MCF 10A (cell line): ENCODE measurements at regions not wholly inside any gene's neighbourhood (a gene's known extent, or its start where the extent isn't known, plus 50 kb on each side); places are given as distances from the start of the nearest gene placed in this dataset.
"Not testable (repeated sequence)": the region's sequence is repeated elsewhere in the genome, so short reads cannot be mapped to it uniquely, and the experiment has no call there.

Source experiments
- BruUV-seq: library from RNA; stranded (reverse); fragments of 400-500 nt; replicated peaks from 2 replicates; lab custom pipeline; 2021; lab: Mats Ljungman, UMichigan
- CTCF ChIA-PET: fragments of 300-600 bp; sonication (Branson Sonifier 250); formaldehyde crosslinking; extraction: SDS; loops from one replicate; lab custom pipeline; 2021; ENCODE audit warnings: antibody characterized with exemption, inconsistent platforms; lab: Yijun Ruan, JAX
- POLR2A ChIA-PET: fragments of 300-600, 350-650 bp; sonication (Branson Sonifier 250); formaldehyde crosslinking; extraction: SDS; loops from one replicate; lab custom pipeline; 2020; ENCODE audit warnings: antibody characterized with exemption, inconsistent platforms; lab: Yijun Ruan, JAX
- DNase-seq: peaks from one replicate; pipeline ENCODE4 v3.0.0-alpha.2; 2018; ENCODE audit not compliant: unreplicated experiment
- H3K27ac Mint-ChIP-seq: one replicate; pipeline ENCODE4 v1.8.0; 2022; ENCODE audit warnings: mild to moderate bottlenecking, low read depth, mixed read lengths; ENCODE audit not compliant: unreplicated experiment
- H3K27me3 Mint-ChIP-seq: one replicate; pipeline ENCODE4 v1.8.0; 2022; ENCODE audit warnings: mixed read lengths; ENCODE audit not compliant: insufficient read depth, unreplicated experiment
- H3K36me3 Mint-ChIP-seq: one replicate; pipeline ENCODE4 v1.8.0; 2022; ENCODE audit warnings: mild to moderate bottlenecking, moderate library complexity, mixed read lengths; ENCODE audit not compliant: insufficient read depth, unreplicated experiment
- H3K4me1 Mint-ChIP-seq: one replicate; pipeline ENCODE4 v1.8.0; 2022; ENCODE audit warnings: mixed read lengths; ENCODE audit not compliant: insufficient read depth, unreplicated experiment
- H3K4me3 Mint-ChIP-seq: one replicate; pipeline ENCODE4 v1.8.0; 2022; ENCODE audit warnings: mild to moderate bottlenecking, moderate library complexity, mixed read lengths; ENCODE audit not compliant: unreplicated experiment
- H3K9me3 Mint-ChIP-seq: one replicate; pipeline ENCODE4 v1.8.0; 2022; ENCODE audit warnings: mixed read lengths; ENCODE audit not compliant: unreplicated experiment
- CTCF ChIP-seq: fragments of 200-600 bp; IDR thresholded peaks from one replicate; pipeline ENCODE4 v1.8.0; 2022; ENCODE audit warnings: antibody characterized with exemption, mild to moderate bottlenecking; ENCODE audit not compliant: unreplicated experiment
- intact Hi-C: fragments of 100-400 bp; cut with micrococcal nuclease; formaldehyde crosslinking; loops from 2 replicates; pipeline ENCODE4 v1.14.1; 2022

- ChIA-PET CTCF (no interaction called here), POLR2A (no interaction called here)
- Mint-ChIP-seq H3K4me1 (no peaks in the 10 kb centered on the region), H3K36me3 (no peaks in the 10 kb centered on the region), H3K4me3 (no peak overlapping the region), H3K27ac (no peak overlapping the region), H3K9me3 (no peaks in the 10 kb centered on the region), H3K27me3 (no peaks in the 10 kb centered on the region)
- no peak for TF ChIP-seq CTCF
- intact Hi-C loops = no loop called here
- no TSS peak for BruUV-seq
- peak; percentile 38 for DNase-seq
Measured at GRCh38 chr21:23936224-23936623, 1671.1 kb downstream of the MRPL39 start.

GRCh38 chr21:23930565-23930964, 1676.7 kb downstream of the MRPL39 start:
- no peak overlapping the region for H3K27ac Mint-ChIP-seq
- POLR2A ChIA-PET = no interaction called here
- CTCF ChIA-PET = interaction anchor here (0.7 to 1.5 kb wide), 2 partner anchors 38 to 290 kb away, joined by 3 read pairs; no protein-coding TSS in a partner anchor
- intact Hi-C loops = no loop called here
- no peaks in the 10 kb centered on the region for H3K27me3 Mint-ChIP-seq
- no TSS peak for BruUV-seq
- H3K4me3 Mint-ChIP-seq = no peak overlapping the region
- H3K4me1 Mint-ChIP-seq = no peaks in the 10 kb centered on the region
- no peaks in the 10 kb centered on the region for H3K9me3 Mint-ChIP-seq
- TF ChIP-seq CTCF = no peak
- H3K36me3 Mint-ChIP-seq = no peaks in the 10 kb centered on the region
- DNase-seq = no peak

- H3K4me1 Mint-ChIP-seq, BruUV-seq, CTCF ChIA-PET, intact Hi-C loops, H3K27ac Mint-ChIP-seq, DNase-seq, H3K9me3 Mint-ChIP-seq, H3K27me3 Mint-ChIP-seq, H3K36me3 Mint-ChIP-seq, H3K4me3 Mint-ChIP-seq, POLR2A ChIA-PET: not testable (repeated sequence)
Measured at GRCh38 chr21:23926430-23926829, 1680.9 kb downstream of the MRPL39 start.

GRCh38 chr21:23921670-23922418, 1685.4 kb downstream of the MRPL39 start:
- no peaks in the 10 kb centered on the region for H3K4me1 Mint-ChIP-seq
- intact Hi-C loops = no loop called here
- H3K36me3 Mint-ChIP-seq = no peaks in the 10 kb centered on the region
- TF ChIP-seq CTCF = no peak
- no peaks in the 10 kb centered on the region for H3K27me3 Mint-ChIP-seq
- H3K27ac Mint-ChIP-seq = no peak overlapping the region
- POLR2A ChIA-PET = no interaction called here
- DNase-seq = no peak
- H3K9me3 Mint-ChIP-seq = peaks cover 7% of the 10 kb centered on the region
- no TSS peak for BruUV-seq
- H3K4me3 Mint-ChIP-seq = no peak overlapping the region
- CTCF ChIA-PET = interaction anchor here (0.5 kb wide), 1 partner anchor 447 kb away, joined by 3 read pairs; no protein-coding TSS in a partner anchor
